HepG2 (cell line): ENCODE measurements at regions not wholly inside any gene's neighbourhood (a gene's known extent, or its start where the extent isn't known, plus 50 kb on each side); places are given as distances from the start of the nearest gene placed in this dataset.

Experiments
- ATAC-seq: fragments of 200-7000 bp; cut with Tn5 transposase; 3 replicates; pipeline ENCODE4 v1.9.1; 2020; ENCODE audit warnings: mild to moderate bottlenecking, moderate library complexity
- BruUV-seq: library from RNA; stranded (reverse); fragments of 400-500 nt; replicated peaks from 2 replicates; lab custom pipeline; 2021; lab: Mats Ljungman, UMichigan
- CTCF ChIA-PET: fragments of 300-600 bp; formaldehyde crosslinking; extraction: SDS; loops from one replicate; lab custom pipeline; 2021; ENCODE audit warnings: low total read pairs, inconsistent platforms, low intra/inter-chr PET ratio; lab: Yijun Ruan, JAX
- POLR2A ChIA-PET: fragments of 350-600 bp; sonication (Branson Sonifier 250); formaldehyde crosslinking; loops from one replicate; lab custom pipeline; 2020; ENCODE audit warnings: antibody characterized with exemption, inconsistent platforms; lab: Yijun Ruan, JAX
- DNase-seq: peaks from one replicate; pipeline ENCODE4 v3.0.0-alpha.2; 2015; ENCODE audit warnings: low spot score
- FAIRE-seq: peaks from 3 replicates; lab custom pipeline; 2011; peaks lifted over from hg19 to GRCh38; lab: Jason Lieb, UNC
- H2AFZ ChIP-seq: one replicate; pipeline ENCODE4 v1.6.1; 2011; ENCODE audit warnings: low read length, inconsistent platforms
- H3K27ac ChIP-seq: fragments of 300-600 bp; 3 replicates; pipeline ENCODE4 v1.8.0; 2011; ENCODE audit warnings: mixed run types, mild to moderate bottlenecking, mixed read lengths, low read length, inconsistent platforms; ENCODE audit not compliant: insufficient read depth; ENCODE audit errors: extremely low read length
- H3K27me3 ChIP-seq, 2 experiments: fragments of 200-600 bp in 1 of 2; 2 replicates in 1 of 2; 3 replicates in 1 of 2; pipeline versions ENCODE4 v1.6.0 to v1.8.0; 2011; ENCODE audit warnings: low read length in 2 of 2, mild to moderate bottlenecking in 2 of 2, moderate library complexity in 2 of 2, inconsistent platforms in 1 of 2; ENCODE audit not compliant: insufficient read depth in 2 of 2, control insufficient read depth in 1 of 2
- H3K36me3 ChIP-seq, 2 experiments: fragments of 200-600 bp in 1 of 2; replicated peaks in 1 of 2; 2 replicates in 1 of 2; 3 replicates in 1 of 2; pipeline versions ENCODE4 v1.5.1 to v1.8.0; 2011; ENCODE audit warnings: low read length in 2 of 2, inconsistent platforms in 1 of 2; ENCODE audit not compliant: insufficient read depth in 2 of 2, control insufficient read depth in 1 of 2
- H3K4me1 ChIP-seq: 2 replicates; pipeline ENCODE4 v1.5.1; 2012; ENCODE audit warnings: low read length, inconsistent platforms; ENCODE audit not compliant: insufficient read depth
- H3K4me2 ChIP-seq: 2 replicates; pipeline ENCODE4 v1.6.0; 2011; ENCODE audit warnings: low read depth, low read length, inconsistent platforms
- H3K4me3 ChIP-seq, 3 experiments: fragments of 200-600 bp in 1 of 3; sonication (generic), shearing (Covaris generic) in 1 of 3; replicated peaks in 1 of 3; 2 replicates each; pipeline ENCODE4 v1.5.1; 2011 to 2016; ENCODE audit warnings: low read length in 3 of 3, inconsistent platforms in 2 of 3, low read depth in 2 of 3, mild to moderate bottlenecking in 2 of 3, control low read depth in 1 of 3, mixed read lengths in 1 of 3; ENCODE audit not compliant: insufficient read depth in 1 of 3
- H3K79me2 ChIP-seq: one replicate; pipeline ENCODE4 v1.6.1; 2011; ENCODE audit warnings: low read length, inconsistent platforms; ENCODE audit not compliant: insufficient read depth
- H3K9ac ChIP-seq: 2 replicates; pipeline ENCODE4 v1.6.0; 2011; ENCODE audit warnings: mild to moderate bottlenecking, low read depth, low read length, inconsistent platforms; ENCODE audit not compliant: insufficient read depth
- H3K9me3 ChIP-seq: 2 replicates; pipeline ENCODE4 v1.5.1; 2012; ENCODE audit warnings: mild to moderate bottlenecking, low read length
- H4K20me1 ChIP-seq: 2 replicates; pipeline ENCODE4 v1.6.0; 2011; ENCODE audit warnings: inconsistent platforms, mild to moderate bottlenecking, low read length, moderate library complexity; ENCODE audit not compliant: insufficient read depth
- AGO1 ChIP-seq: fragments of 200-400 bp; formaldehyde crosslinking; IDR thresholded peaks from 2 replicates; pipeline ENCODE4 v1.6.1; 2017; ENCODE audit warnings: mild to moderate bottlenecking, low read depth, low read length, moderate library complexity; ENCODE audit not compliant: poor library complexity, severe bottlenecking
- CREB1 ChIP-seq, 2 experiments: fragments of 450-650 bp in 1 of 2; IDR thresholded peaks; 2 replicates each; pipeline ENCODE4 v1.6.1; 2016 to 2017; ENCODE audit warnings: control low read depth in 1 of 2, mild to moderate bottlenecking in 1 of 2, missing compliant biosample characterization in 1 of 2, missing genetic modification characterization in 1 of 2
- ELF1 ChIP-seq: sonication (generic); formaldehyde crosslinking; IDR thresholded peaks from 2 replicates; pipeline ENCODE4 v1.4.0; 2020; ENCODE audit warnings: missing genetic modification reagents
- KMT2B ChIP-seq: IDR thresholded peaks from 2 replicates; pipeline ENCODE4 v1.6.1; 2016; ENCODE audit warnings: missing genetic modification reagents, missing compliant biosample characterization
- RBAK ChIP-seq: sonication (generic); formaldehyde crosslinking; IDR thresholded peaks from 2 replicates; pipeline ENCODE4 v1.5.1; 2020; ENCODE audit warnings: mild to moderate bottlenecking, missing genetic modification reagents
- REXO4 ChIP-seq: sonication (generic); formaldehyde crosslinking; IDR thresholded peaks from 2 replicates; pipeline ENCODE4 v1.8.0; 2022; ENCODE audit warnings: missing genetic modification reagents, mild to moderate bottlenecking, borderline replicate concordance
- TBL1XR1 ChIP-seq: fragments of 150-350 bp; IDR thresholded peaks from 2 replicates; pipeline ENCODE4 v1.6.1; 2014; ENCODE audit warnings: borderline replicate concordance, low read length; ENCODE audit not compliant: partially characterized antibody
- ZNF431 ChIP-seq: sonication (generic); formaldehyde crosslinking; IDR thresholded peaks from 2 replicates; pipeline ENCODE4 v1.9.0; 2022; ENCODE audit warnings: missing genetic modification reagents, low read depth, mild to moderate bottlenecking, borderline replicate concordance
- ZNF646 ChIP-seq: sonication (generic); formaldehyde crosslinking; IDR thresholded peaks from 2 replicates; pipeline ENCODE4 v1.9.0; 2021; ENCODE audit warnings: mild to moderate bottlenecking, missing genetic modification reagents
- ZNF75D ChIP-seq: sonication (generic); formaldehyde crosslinking; IDR thresholded peaks from 2 replicates; pipeline ENCODE4 v1.8.1; 2023; ENCODE audit warnings: missing genetic modification reagents, mild to moderate bottlenecking, borderline replicate concordance
- WGBS: methylation state at CpG from one replicate; pipeline ENCODE4 v1.1.6; 2017; ENCODE audit warnings: low lambda C conversion rate; 5-methylcytosine and 5-hydroxymethylcytosine counted together
- in situ Hi-C: cut with HindIII; loops from 2 replicates; pipeline ENCODE4 v1.10.0; 2017; ENCODE audit warnings: low pct_unique_long_range_greater_than_20kb; ENCODE audit not compliant: extremely low pct_ligation_motif_present
- intact Hi-C: fragments of 100-400 bp; cut with micrococcal nuclease; formaldehyde crosslinking; loops from one replicate; pipeline ENCODE4 v1.10.0; 2022; ENCODE audit not compliant: unreplicated experiment
- TF ChIP-seq, protein P1 (sequence below): sonication (generic); IDR thresholded peaks from 2 replicates; pipeline ENCODE4 v1.6.1; 2016; ENCODE audit warnings: low read depth, borderline replicate concordance

DNA sequence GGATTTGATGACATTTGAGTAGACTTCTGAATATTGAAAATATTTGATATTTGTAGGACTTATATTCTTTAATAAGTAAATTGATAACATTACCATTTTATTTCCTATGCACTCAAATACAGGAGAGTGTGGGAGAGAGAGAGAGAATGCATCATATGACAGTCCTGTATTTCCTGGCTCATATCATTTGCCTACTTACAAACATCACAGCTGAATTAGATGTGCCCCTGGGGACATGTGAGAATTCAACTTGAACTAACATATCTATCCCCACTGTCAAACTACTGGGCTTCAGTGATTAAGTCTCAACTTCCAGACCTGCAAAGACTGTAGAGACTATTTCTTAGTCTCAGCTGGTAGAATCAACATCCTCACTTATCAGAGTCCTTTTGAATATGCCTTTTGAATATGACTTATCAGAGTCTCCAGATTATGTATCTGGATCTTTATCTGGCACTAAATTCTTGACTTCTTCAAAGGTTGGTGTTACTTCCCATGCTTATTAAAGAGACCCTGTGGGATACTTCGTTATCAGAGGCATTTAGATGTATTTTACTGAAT, 75.5 kb downstream of the PABPC4L start:
- Histone ChIP-seq H2AFZ (no peak overlapping the region), H3K27ac (no peak overlapping the region), H3K36me3 (no peaks in the 10 kb centered on the region), H3K79me2 (no peaks in the 10 kb centered on the region), H3K4me1 (no peaks in the 10 kb centered on the region), H3K9me3 (no peaks in the 10 kb centered on the region), H3K9ac (no peak overlapping the region), H4K20me1 (no peaks in the 10 kb centered on the region), H3K27me3 (no peaks in the 10 kb centered on the region), H3K4me3 (no peak overlapping the region), H3K4me2 (no peak overlapping the region)
- intact Hi-C loops, result no loop called here
- no peak for TF ChIP-seq RBAK (CRISPR knock-in tag)
- TF ChIP-seq KMT2B (CRISPR knock-in tag), result no peak
- TF ChIP-seq, protein P1, sequence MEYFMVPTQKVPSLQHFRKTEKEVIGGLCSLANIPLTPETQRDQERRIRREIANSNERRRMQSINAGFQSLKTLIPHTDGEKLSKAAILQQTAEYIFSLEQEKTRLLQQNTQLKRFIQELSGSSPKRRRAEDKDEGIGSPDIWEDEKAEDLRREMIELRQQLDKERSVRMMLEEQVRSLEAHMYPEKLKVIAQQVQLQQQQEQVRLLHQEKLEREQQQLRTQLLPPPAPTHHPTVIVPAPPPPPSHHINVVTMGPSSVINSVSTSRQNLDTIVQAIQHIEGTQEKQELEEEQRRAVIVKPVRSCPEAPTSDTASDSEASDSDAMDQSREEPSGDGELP, result no peak
- no peak for TF ChIP-seq AGO1
- no peak for TF ChIP-seq ZNF431 (CRISPR knock-in tag)
- TF ChIP-seq REXO4, result no peak
- TF ChIP-seq TBL1XR1, result no peak
- no peak for TF ChIP-seq ZNF75D (CRISPR knock-in tag)
- no peak for TF ChIP-seq ELF1
- ChIA-PET CTCF (no interaction called here), POLR2A (no interaction called here)
- FAIRE-seq (no peak), DNase-seq (no peak), ATAC-seq (no peak)
- in situ Hi-C loops, result no loop called here
- BruUV-seq, result no TSS peak
- WGBS, result 3% methylated on average over 1 of the region's 1 CpG

DNA sequence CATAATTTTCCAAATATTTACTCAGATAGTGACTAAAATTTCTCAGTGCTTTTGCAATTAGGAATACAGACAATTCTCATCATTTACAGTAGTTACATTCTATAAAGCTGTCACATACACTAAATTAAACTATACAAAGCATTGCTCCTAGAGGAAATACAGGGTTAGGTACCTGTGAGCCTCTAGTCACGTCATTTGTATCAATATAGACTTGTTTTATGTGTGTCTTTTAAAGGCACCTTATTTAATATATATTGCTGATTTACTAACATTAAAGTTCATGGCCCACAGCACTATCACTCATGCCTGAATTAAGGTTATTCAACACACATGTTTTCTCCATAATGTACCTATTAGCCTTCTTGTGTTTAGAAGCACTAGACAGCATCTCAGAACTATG, 78.7 kb downstream of the PABPC4L start:
- H3K4me3 ChIP-seq, result no peak overlapping the region
- H2AFZ ChIP-seq, result no peak overlapping the region
- ATAC-seq (no peak), FAIRE-seq (no peak), DNase-seq (no peak)
- H3K27me3 ChIP-seq, result no peaks in the 10 kb centered on the region
- H3K27ac ChIP-seq, result no peak overlapping the region
- no peaks in the 10 kb centered on the region for H3K4me1 ChIP-seq
- no peaks in the 10 kb centered on the region for H3K36me3 ChIP-seq
- H3K9me3 ChIP-seq, result no peaks in the 10 kb centered on the region
- no peak overlapping the region for H3K4me2 ChIP-seq
- no TSS peak for BruUV-seq
- 0% methylated on average over 1 of the region's 1 CpG for WGBS
- H4K20me1 ChIP-seq, result no peaks in the 10 kb centered on the region
- intact Hi-C loops (no loop called here), in situ Hi-C loops (no loop called here)
- ChIA-PET CTCF (no interaction called here), POLR2A (no interaction called here)
- no peaks in the 10 kb centered on the region for H3K79me2 ChIP-seq
- H3K9ac ChIP-seq, result no peak overlapping the region
- TF ChIP-seq CREB1 (IDR thresholded peaks at IDR 0.05) (peak; percentile 75), CREB1 (CRISPR knock-in tag; IDR thresholded peaks at IDR 0.05) (no peak), ZNF646 (CRISPR knock-in tag) (no peak)
